WTC11 (cell line): ENCODE measurements at regions not wholly inside any gene's neighbourhood (a gene's known extent, or its start where the extent isn't known, plus 50 kb on each side); places are given as distances from the start of the nearest gene placed in this dataset.
"Not testable (repeated sequence)": the region's sequence is repeated elsewhere in the genome, so short reads cannot be mapped to it uniquely, and the experiment has no call there.

ENCODE experiments used
- ATAC-seq: fragments of 200-7000 bp; cut with Tn5 transposase; 2 replicates; pipeline ENCODE4 v1.10.0; 2021; ENCODE audit warnings: mild to moderate bottlenecking, moderate library complexity
- CTCF ChIA-PET: fragments of 300-600 bp; sonication (Branson Sonifier 250); formaldehyde crosslinking; loops from one replicate; lab custom pipeline; 2021; ENCODE audit warnings: antibody characterized with exemption; lab: Charles Lee
- POLR2A ChIA-PET: fragments of 350-600 bp; sonication (Branson Sonifier 250); formaldehyde crosslinking; loops from one replicate; lab custom pipeline; 2021; ENCODE audit warnings: antibody characterized with exemption; lab: Charles Lee
- DNase-seq: peaks from one replicate; pipeline ENCODE4 v3.0.0; 2021; ENCODE audit warnings: low spot score
- H3K27ac Mint-ChIP-seq: 2 replicates; pipeline ENCODE4 v1.8.0; 2021; ENCODE audit warnings: mixed read lengths
- H3K27me3 Mint-ChIP-seq: 2 replicates; pipeline ENCODE4 v1.8.0; 2021; ENCODE audit warnings: low read depth, mild to moderate bottlenecking, moderate library complexity, mixed read lengths
- H3K36me3 Mint-ChIP-seq: 2 replicates; pipeline ENCODE4 v1.8.0; 2021; ENCODE audit warnings: mixed read lengths
- H3K4me1 Mint-ChIP-seq: 2 replicates; pipeline ENCODE4 v1.8.0; 2022; ENCODE audit warnings: mixed read lengths
- H3K4me3 Mint-ChIP-seq: 2 replicates; pipeline ENCODE4 v1.8.0; 2021; ENCODE audit warnings: mild to moderate bottlenecking, moderate library complexity, mixed read lengths
- H3K9me3 Mint-ChIP-seq: 2 replicates; pipeline ENCODE4 v1.8.0; 2021; ENCODE audit warnings: mixed read lengths
- CREM ChIP-seq: sonication (generic); formaldehyde crosslinking; IDR thresholded peaks from 2 replicates; pipeline ENCODE4 v1.8.1; 2022; ENCODE audit warnings: mild to moderate bottlenecking, missing genetic modification reagents, moderate library complexity
- EMX1 ChIP-seq: fragments of 250-450 bp; sonication (Bioruptor Pico); IDR thresholded peaks from 2 replicates; pipeline ENCODE4 v1.8.0; 2021; ENCODE audit warnings: mild to moderate bottlenecking
- FOXK1 ChIP-seq: sonication (generic); formaldehyde crosslinking; IDR thresholded peaks from 2 replicates; pipeline ENCODE4 v1.8.0; 2022; ENCODE audit warnings: mild to moderate bottlenecking, moderate library complexity, missing genetic modification reagents
- HMGA2 ChIP-seq: fragments of 250-450 bp; sonication (Bioruptor Pico); IDR thresholded peaks from 2 replicates; pipeline ENCODE4 v1.4.0; 2021; ENCODE audit warnings: mild to moderate bottlenecking, moderate library complexity
- JAZF1 ChIP-seq: fragments of 250-450 bp; sonication (Bioruptor Pico); IDR thresholded peaks from 2 replicates; pipeline ENCODE4 v1.9.0; 2021; ENCODE audit warnings: moderate library complexity, mild to moderate bottlenecking, inconsistent platforms
- MXD4 ChIP-seq: fragments of 250-450 bp; sonication (Bioruptor Pico); IDR thresholded peaks from 2 replicates; pipeline ENCODE4 v1.8.0; 2021; ENCODE audit warnings: mild to moderate bottlenecking, moderate library complexity, borderline replicate concordance
- NFE2L1 ChIP-seq: sonication (generic); formaldehyde crosslinking; IDR thresholded peaks from 2 replicates; pipeline ENCODE4 v1.8.1; 2023; ENCODE audit warnings: missing genetic modification reagents
- ZNF263 ChIP-seq: sonication (generic); formaldehyde crosslinking; IDR thresholded peaks from 2 replicates; pipeline ENCODE4 v1.8.1; 2022; ENCODE audit warnings: low read depth, mild to moderate bottlenecking, moderate library complexity, missing genetic modification reagents
- TF ChIP-seq, protein P1 (sequence below): sonication (generic); formaldehyde crosslinking; IDR thresholded peaks from 2 replicates; pipeline ENCODE4 v1.8.0; 2023; ENCODE audit warnings: mild to moderate bottlenecking, missing genetic modification reagents
- TF ChIP-seq, protein P2 (sequence below): sonication (generic); formaldehyde crosslinking; IDR thresholded peaks from 2 replicates; pipeline ENCODE4 v1.8.0; 2022; ENCODE audit warnings: missing genetic modification reagents
- TF ChIP-seq, protein P3 (sequence below): sonication (generic); formaldehyde crosslinking; IDR thresholded peaks from 2 replicates; pipeline ENCODE4 v1.8.1; 2022; ENCODE audit warnings: low read depth, mild to moderate bottlenecking, moderate library complexity, missing genetic modification reagents, borderline replicate concordance
- TF ChIP-seq, protein P4 (sequence below): sonication (generic); formaldehyde crosslinking; IDR thresholded peaks from 2 replicates; pipeline ENCODE4 v1.8.1; 2023; ENCODE audit warnings: mild to moderate bottlenecking, missing genetic modification reagents
- TF ChIP-seq, protein P5 (sequence below): sonication (generic); formaldehyde crosslinking; IDR thresholded peaks from 2 replicates; pipeline ENCODE4 v1.8.0; 2022; ENCODE audit warnings: mild to moderate bottlenecking, missing genetic modification reagents
- TF ChIP-seq, protein P6 (sequence below): sonication (generic); formaldehyde crosslinking; IDR thresholded peaks from 2 replicates; pipeline ENCODE4 v1.8.1; 2022; ENCODE audit warnings: missing genetic modification reagents, borderline replicate concordance
- TF ChIP-seq, protein P7 (sequence below): sonication (generic); formaldehyde crosslinking; IDR thresholded peaks from 2 replicates; pipeline ENCODE4 v1.8.0; 2023; ENCODE audit warnings: missing genetic modification reagents, mild to moderate bottlenecking, borderline replicate concordance
- TF ChIP-seq, protein P8 (sequence below): sonication (generic); formaldehyde crosslinking; IDR thresholded peaks from 2 replicates; pipeline ENCODE4 v1.8.0; 2022; ENCODE audit warnings: mild to moderate bottlenecking, missing genetic modification reagents

DNA sequence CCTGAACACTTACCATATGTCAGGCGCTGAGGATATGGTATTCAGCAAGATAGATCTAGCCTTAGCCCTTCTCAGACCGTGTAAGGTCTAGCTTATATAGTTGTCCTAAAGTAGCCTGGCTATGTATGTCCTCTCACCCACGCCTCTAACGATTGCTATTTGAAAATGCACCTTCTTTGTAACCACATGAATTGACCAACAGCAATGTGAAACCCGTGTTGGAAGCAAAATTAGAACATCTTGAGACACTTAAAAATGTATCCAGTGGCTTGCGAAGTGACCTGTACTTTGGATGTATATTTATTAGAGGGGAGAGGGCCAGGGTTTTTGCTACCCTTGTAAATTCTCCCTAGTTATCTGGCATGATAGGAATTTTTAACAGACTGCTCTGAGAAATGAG lies 860.0 kb upstream of the ZEB2 start:
- ATAC-seq, result no peak
- Mint-ChIP-seq H3K27me3 (no peaks in the 10 kb centered on the region), H3K27ac (no peak overlapping the region), H3K4me3 (no peak overlapping the region), H3K36me3 (no peaks in the 10 kb centered on the region), H3K9me3 (no peaks in the 10 kb centered on the region), H3K4me1 (no peaks in the 10 kb centered on the region)
- CTCF ChIA-PET, result no interaction called here
- POLR2A ChIA-PET, result no interaction called here
- TF ChIP-seq FOXK1 (CRISPR knock-in tag) (no peak), HMGA2 (CRISPR knock-in tag) (no peak), CREM (CRISPR knock-in tag) (no peak), EMX1 (CRISPR knock-in tag) (no peak)
- TF ChIP-seq, protein P1, sequence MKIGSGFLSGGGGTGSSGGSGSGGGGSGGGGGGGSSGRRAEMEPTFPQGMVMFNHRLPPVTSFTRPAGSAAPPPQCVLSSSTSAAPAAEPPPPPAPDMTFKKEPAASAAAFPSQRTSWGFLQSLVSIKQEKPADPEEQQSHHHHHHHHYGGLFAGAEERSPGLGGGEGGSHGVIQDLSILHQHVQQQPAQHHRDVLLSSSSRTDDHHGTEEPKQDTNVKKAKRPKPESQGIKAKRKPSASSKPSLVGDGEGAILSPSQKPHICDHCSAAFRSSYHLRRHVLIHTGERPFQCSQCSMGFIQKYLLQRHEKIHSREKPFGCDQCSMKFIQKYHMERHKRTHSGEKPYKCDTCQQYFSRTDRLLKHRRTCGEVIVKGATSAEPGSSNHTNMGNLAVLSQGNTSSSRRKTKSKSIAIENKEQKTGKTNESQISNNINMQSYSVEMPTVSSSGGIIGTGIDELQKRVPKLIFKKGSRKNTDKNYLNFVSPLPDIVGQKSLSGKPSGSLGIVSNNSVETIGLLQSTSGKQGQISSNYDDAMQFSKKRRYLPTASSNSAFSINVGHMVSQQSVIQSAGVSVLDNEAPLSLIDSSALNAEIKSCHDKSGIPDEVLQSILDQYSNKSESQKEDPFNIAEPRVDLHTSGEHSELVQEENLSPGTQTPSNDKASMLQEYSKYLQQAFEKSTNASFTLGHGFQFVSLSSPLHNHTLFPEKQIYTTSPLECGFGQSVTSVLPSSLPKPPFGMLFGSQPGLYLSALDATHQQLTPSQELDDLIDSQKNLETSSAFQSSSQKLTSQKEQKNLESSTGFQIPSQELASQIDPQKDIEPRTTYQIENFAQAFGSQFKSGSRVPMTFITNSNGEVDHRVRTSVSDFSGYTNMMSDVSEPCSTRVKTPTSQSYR (CRISPR knock-in tag), result no peak
- TF ChIP-seq, protein P2, sequence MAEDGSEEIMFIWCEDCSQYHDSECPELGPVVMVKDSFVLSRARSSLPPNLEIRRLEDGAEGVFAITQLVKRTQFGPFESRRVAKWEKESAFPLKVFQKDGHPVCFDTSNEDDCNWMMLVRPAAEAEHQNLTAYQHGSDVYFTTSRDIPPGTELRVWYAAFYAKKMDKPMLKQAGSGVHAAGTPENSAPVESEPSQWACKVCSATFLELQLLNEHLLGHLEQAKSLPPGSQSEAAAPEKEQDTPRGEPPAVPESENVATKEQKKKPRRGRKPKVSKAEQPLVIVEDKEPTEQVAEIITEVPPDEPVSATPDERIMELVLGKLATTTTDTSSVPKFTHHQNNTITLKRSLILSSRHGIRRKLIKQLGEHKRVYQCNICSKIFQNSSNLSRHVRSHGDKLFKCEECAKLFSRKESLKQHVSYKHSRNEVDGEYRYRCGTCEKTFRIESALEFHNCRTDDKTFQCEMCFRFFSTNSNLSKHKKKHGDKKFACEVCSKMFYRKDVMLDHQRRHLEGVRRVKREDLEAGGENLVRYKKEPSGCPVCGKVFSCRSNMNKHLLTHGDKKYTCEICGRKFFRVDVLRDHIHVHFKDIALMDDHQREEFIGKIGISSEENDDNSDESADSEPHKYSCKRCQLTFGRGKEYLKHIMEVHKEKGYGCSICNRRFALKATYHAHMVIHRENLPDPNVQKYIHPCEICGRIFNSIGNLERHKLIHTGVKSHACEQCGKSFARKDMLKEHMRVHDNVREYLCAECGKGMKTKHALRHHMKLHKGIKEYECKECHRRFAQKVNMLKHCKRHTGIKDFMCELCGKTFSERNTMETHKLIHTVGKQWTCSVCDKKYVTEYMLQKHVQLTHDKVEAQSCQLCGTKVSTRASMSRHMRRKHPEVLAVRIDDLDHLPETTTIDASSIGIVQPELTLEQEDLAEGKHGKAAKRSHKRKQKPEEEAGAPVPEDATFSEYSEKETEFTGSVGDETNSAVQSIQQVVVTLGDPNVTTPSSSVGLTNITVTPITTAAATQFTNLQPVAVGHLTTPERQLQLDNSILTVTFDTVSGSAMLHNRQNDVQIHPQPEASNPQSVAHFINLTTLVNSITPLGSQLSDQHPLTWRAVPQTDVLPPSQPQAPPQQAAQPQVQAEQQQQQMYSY (CRISPR knock-in tag), result no peak
- TF ChIP-seq, protein P3, sequence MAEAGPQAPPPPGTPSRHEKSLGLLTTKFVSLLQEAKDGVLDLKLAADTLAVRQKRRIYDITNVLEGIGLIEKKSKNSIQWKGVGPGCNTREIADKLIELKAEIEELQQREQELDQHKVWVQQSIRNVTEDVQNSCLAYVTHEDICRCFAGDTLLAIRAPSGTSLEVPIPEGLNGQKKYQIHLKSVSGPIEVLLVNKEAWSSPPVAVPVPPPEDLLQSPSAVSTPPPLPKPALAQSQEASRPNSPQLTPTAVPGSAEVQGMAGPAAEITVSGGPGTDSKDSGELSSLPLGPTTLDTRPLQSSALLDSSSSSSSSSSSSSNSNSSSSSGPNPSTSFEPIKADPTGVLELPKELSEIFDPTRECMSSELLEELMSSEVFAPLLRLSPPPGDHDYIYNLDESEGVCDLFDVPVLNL (CRISPR knock-in tag), result no peak
- TF ChIP-seq, protein P4, sequence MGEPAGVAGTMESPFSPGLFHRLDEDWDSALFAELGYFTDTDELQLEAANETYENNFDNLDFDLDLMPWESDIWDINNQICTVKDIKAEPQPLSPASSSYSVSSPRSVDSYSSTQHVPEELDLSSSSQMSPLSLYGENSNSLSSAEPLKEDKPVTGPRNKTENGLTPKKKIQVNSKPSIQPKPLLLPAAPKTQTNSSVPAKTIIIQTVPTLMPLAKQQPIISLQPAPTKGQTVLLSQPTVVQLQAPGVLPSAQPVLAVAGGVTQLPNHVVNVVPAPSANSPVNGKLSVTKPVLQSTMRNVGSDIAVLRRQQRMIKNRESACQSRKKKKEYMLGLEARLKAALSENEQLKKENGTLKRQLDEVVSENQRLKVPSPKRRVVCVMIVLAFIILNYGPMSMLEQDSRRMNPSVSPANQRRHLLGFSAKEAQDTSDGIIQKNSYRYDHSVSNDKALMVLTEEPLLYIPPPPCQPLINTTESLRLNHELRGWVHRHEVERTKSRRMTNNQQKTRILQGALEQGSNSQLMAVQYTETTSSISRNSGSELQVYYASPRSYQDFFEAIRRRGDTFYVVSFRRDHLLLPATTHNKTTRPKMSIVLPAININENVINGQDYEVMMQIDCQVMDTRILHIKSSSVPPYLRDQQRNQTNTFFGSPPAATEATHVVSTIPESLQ, result no peak
- DNase-seq, result no peak

DNA sequence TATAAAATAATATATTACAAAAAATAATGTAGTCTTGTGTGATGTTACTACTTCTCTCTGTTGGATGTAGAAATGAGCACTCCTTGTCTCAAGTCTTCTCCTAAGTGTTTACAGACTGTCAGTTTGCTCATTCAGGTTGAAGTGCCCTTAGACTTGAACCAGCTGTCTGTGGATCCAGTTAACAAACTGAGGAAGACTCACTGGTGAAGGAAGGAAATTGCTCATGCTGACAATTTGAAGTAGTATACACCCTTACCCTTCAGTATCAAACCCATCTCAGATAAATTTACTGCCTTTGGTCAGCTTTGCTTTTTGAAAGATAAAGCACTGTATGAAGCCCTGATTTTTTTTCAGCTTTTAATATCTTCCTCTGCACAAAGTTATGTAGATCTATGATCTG lies 854.2 kb upstream of the ZEB2 start:
- Mint-ChIP-seq H3K27ac (no peak overlapping the region), H3K36me3 (no peaks in the 10 kb centered on the region), H3K27me3 (no peaks in the 10 kb centered on the region), H3K4me1 (no peaks in the 10 kb centered on the region), H3K4me3 (no peak overlapping the region), H3K9me3 (no peaks in the 10 kb centered on the region)
- POLR2A ChIA-PET, result no interaction called here
- CTCF ChIA-PET, result no interaction called here
- TF ChIP-seq, protein P5, sequence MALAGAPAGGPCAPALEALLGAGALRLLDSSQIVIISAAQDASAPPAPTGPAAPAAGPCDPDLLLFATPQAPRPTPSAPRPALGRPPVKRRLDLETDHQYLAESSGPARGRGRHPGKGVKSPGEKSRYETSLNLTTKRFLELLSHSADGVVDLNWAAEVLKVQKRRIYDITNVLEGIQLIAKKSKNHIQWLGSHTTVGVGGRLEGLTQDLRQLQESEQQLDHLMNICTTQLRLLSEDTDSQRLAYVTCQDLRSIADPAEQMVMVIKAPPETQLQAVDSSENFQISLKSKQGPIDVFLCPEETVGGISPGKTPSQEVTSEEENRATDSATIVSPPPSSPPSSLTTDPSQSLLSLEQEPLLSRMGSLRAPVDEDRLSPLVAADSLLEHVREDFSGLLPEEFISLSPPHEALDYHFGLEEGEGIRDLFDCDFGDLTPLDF, result no peak
- TF ChIP-seq NFE2L1 (no peak), JAZF1 (CRISPR knock-in tag) (no peak), FOXK1 (CRISPR knock-in tag) (no peak), MXD4 (no peak), ZNF263 (no peak)
- TF ChIP-seq, protein P6, sequence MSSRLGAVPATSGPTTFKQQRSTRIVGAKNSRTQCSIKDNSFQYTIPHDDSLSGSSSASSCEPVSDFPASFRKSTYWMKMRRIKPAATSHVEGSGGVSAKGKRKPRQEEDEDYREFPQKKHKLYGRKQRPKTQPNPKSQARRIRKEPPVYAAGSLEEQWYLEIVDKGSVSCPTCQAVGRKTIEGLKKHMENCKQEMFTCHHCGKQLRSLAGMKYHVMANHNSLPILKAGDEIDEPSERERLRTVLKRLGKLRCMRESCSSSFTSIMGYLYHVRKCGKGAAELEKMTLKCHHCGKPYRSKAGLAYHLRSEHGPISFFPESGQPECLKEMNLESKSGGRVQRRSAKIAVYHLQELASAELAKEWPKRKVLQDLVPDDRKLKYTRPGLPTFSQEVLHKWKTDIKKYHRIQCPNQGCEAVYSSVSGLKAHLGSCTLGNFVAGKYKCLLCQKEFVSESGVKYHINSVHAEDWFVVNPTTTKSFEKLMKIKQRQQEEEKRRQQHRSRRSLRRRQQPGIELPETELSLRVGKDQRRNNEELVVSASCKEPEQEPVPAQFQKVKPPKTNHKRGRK (CRISPR knock-in tag), result no peak
- TF ChIP-seq, protein P7, sequence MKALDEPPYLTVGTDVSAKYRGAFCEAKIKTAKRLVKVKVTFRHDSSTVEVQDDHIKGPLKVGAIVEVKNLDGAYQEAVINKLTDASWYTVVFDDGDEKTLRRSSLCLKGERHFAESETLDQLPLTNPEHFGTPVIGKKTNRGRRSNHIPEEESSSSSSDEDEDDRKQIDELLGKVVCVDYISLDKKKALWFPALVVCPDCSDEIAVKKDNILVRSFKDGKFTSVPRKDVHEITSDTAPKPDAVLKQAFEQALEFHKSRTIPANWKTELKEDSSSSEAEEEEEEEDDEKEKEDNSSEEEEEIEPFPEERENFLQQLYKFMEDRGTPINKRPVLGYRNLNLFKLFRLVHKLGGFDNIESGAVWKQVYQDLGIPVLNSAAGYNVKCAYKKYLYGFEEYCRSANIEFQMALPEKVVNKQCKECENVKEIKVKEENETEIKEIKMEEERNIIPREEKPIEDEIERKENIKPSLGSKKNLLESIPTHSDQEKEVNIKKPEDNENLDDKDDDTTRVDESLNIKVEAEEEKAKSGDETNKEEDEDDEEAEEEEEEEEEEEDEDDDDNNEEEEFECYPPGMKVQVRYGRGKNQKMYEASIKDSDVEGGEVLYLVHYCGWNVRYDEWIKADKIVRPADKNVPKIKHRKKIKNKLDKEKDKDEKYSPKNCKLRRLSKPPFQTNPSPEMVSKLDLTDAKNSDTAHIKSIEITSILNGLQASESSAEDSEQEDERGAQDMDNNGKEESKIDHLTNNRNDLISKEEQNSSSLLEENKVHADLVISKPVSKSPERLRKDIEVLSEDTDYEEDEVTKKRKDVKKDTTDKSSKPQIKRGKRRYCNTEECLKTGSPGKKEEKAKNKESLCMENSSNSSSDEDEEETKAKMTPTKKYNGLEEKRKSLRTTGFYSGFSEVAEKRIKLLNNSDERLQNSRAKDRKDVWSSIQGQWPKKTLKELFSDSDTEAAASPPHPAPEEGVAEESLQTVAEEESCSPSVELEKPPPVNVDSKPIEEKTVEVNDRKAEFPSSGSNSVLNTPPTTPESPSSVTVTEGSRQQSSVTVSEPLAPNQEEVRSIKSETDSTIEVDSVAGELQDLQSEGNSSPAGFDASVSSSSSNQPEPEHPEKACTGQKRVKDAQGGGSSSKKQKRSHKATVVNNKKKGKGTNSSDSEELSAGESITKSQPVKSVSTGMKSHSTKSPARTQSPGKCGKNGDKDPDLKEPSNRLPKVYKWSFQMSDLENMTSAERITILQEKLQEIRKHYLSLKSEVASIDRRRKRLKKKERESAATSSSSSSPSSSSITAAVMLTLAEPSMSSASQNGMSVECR, result no peak
- TF ChIP-seq, protein P8, sequence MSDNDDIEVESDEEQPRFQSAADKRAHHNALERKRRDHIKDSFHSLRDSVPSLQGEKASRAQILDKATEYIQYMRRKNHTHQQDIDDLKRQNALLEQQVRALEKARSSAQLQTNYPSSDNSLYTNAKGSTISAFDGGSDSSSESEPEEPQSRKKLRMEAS (CRISPR knock-in tag), result no peak
- ATAC-seq (no peak), DNase-seq (no peak)

DNA sequence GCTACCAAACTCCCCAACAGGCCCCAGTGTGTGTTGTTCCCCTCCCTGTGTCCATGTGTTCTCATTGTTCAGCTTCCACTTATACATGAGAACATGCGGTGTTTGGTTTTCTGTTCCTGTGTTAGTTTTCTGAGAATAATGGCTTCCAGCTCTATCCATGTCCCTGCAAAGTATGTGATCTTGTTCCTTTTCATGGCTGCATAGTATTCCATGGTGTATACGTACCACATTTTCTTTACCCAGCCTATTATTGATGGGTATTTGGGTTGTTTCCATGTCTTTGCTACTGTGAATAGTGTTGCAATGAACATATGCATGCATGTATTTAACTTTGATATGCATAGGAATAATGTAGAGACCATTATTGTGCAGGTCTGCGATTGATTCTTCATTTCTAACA lies 847.4 kb upstream of the ZEB2 start:
- ATAC-seq, H3K36me3 Mint-ChIP-seq, H3K9me3 Mint-ChIP-seq, CTCF ChIA-PET, H3K27ac Mint-ChIP-seq, DNase-seq, H3K27me3 Mint-ChIP-seq, H3K4me3 Mint-ChIP-seq, H3K4me1 Mint-ChIP-seq, POLR2A ChIA-PET: not testable (repeated sequence)
